Urothelium cell line (cell line): ENCODE measurements at regions not wholly inside any gene's neighbourhood (a gene's known extent, or its start where the extent isn't known, plus 50 kb on each side); places are given as distances from the start of the nearest gene placed in this dataset.
A peak's percentile ranks its signal among the peaks of the same experiment; 100 is the strongest.

Experiments
- DNase-seq: peaks from one replicate; pipeline ENCODE4 v3.0.0; 2011; ENCODE audit warnings: low spot score, mixed read lengths
- FAIRE-seq: peaks from 2 replicates; lab custom pipeline; 2011; peaks lifted over from hg19 to GRCh38; lab: Jason Lieb, UNC

- FAIRE-seq (no peak), DNase-seq (peak; percentile 59)
Observed at GRCh38 chr6:169961772-169962561, 210.5 kb downstream of the ERMARD start.

GRCh38 chr6:169960886-169961611 lies 209.6 kb downstream of the ERMARD start:
- FAIRE-seq (no peak), DNase-seq (no peak)

DNA sequence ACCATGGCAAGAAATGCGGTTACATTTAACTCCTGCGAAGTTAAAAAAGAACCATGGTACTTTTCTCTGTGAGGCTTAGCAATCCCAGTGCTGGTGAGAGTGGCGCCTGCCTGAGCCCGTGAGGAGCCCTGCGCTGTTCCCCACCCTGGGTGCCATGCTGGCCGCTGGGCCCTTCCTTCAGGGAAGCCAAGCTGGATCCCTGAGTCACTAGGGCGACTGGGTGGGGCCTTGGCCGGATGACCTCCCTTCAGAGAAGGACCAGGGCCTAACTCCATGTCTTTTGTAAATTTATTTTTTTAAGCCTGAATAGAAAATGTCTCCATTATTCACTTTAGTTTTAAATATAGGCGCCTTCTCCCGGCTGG lies 209.1 kb downstream of the ERMARD start:
- DNase-seq, result no peak
- no peak for FAIRE-seq

DNA sequence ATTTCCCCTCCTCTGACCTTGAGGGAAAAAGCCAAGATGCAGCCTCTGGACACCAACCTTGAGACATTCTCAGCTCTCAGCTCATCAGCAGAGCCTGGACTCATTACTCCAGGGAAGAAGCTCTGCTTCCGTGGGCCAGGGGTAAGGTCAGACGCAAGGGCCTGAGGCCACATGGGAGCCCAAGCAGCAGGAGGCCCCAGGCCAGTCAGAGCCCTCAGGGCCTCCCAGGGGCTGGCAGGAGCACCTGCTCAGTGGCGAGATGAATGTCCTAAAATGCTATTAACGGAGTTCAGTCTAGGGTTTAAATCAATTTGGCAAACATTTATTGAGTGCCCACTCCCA lies 208.6 kb downstream of the ERMARD start:
- FAIRE-seq, result no peak
- no peak for DNase-seq

DNA sequence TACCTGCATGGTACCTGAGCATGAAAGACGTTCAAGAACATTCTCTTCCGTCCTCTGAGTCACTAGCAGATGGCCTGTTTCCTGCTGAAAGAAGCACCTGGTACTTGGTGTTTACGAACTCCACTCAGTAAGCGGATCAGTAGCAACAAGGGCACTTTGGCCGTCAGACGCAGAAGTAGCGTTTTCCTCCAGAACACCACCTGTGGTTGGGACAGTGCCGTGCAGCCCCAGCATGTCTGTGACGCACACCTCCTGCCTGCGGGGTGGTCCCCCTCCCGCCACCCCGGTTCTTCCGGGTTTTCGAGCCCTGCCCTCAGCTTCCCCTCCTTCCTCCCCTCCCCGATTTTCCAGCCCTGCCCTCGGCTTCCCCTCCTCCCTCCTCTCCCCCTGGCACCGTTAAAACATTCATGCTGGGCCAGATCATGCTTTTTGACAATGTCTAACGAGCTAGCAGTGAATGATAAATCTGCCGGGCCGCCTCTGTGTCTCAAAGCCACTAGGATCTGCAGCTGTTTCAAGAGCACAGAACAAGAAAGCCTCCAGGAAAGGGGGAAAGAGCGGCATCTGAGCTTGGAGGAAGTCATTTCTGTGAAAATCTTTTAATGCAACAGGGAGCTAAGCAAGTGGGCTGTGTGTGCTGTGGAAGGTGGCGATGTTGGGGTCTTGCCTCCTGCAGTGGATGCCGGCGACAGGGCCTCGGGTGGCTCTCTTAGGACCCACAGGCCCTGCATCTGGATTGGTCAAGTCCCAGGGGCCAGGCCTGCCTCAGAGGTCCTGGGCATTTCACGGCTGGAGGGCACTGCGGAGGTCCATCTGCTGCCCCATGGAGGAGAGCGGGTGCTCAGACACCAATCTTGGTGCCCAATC lies 207.9 kb downstream of the ERMARD start:
- DNase-seq (no peak), FAIRE-seq (no peak)

GRCh38 chr6:169958510-169958909 lies 207.1 kb downstream of the ERMARD start:
- no peak for DNase-seq
- no peak for FAIRE-seq

- no peak for FAIRE-seq
Observed at GRCh38 chr6:169957351-169957963, 206.0 kb downstream of the ERMARD start.

DNA sequence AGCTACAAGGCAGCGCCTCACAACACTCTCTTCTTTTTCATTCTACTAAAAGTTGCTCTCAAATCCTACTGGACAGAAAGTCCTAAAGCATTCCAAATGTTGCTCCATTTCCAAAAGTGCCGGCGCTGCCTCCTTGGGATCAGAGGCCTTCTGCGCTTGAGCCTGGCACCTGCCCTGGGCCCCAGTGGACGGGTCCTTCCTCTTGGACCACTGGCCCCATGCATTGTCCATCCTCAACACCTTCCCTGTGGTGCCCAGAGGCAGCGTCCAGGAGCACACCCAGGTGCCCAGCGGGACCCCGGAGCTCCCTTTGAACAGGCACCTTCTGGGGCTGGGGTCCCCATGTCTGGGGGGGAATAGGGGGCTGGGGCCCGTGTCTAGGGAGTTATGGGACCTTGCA lies 205.2 kb downstream of the ERMARD start:
- FAIRE-seq, result no peak
- DNase-seq, result no peak

More at GRCh38 chr6:169957351-169957963, 206.0 kb downstream of the ERMARD start:
- DNase-seq, result no peak

DNA sequence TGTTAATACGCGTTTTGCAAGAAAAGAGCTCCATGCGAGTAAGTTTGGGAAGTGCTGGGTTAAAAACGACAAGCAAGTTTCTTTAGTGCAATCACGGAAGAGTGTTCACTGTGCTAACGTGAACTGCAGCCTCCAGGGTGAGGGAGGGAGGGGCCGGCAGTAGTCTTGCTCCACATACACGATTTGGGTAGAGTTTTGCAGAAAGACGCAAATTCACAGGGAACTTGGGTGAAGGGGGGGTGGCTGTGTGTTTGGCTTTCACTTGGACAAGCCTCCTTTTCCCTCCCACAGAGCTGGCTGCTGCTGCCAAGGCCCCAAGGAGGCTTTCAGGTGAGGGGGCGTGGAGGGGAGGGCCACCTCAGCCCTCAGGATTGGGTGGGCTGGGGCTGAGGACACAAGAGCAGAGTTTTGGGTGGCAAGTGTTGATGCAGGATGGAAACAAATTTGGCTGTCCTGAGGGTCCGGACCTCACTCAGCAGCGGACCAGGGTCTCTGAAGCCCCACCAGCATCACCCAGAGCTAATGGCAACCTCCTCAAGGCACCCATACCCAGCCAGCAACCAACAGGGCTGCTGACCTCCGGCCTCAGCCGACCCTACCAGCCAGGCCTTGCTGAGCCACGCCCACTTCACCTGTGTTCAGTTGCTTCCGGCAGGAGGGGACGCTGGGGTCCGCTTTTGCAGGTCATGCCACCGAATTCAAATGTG lies 204.5 kb downstream of the ERMARD start:
- DNase-seq, result no peak
- no peak for FAIRE-seq

GRCh38 chr6:169954977-169955376 lies 203.6 kb downstream of the ERMARD start:
- DNase-seq (no peak), FAIRE-seq (no peak)

- FAIRE-seq (no peak), DNase-seq (no peak)
Observed at GRCh38 chr6:169953686-169954085, 202.3 kb downstream of the ERMARD start.

DNA sequence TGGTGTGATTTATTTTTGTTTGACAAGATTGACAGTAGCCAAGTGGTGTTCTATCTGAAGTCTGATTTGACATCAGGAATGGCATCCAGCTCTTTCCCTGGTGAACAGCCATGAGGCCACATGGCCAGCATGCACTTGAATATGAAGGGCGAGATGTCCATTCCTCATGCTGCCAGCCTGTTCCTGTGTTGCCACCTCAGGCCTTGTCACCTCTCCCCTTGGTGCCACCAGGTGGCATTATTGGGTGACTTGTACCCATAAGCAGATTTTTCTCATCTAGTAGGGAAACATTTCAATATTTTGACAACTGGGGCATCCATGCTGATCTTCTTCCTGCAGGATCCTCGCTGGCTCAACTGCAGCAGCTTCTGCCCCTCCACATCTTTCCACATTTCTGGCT lies 199.1 kb downstream of the ERMARD start:
- no peak for FAIRE-seq

GRCh38 chr6:169949511-169950097 lies 198.2 kb downstream of the ERMARD start:
- DNase-seq, result no peak
- no peak for FAIRE-seq

More for the DNA sequence above, 199.1 kb downstream of the ERMARD start:
- no peak for DNase-seq

DNA sequence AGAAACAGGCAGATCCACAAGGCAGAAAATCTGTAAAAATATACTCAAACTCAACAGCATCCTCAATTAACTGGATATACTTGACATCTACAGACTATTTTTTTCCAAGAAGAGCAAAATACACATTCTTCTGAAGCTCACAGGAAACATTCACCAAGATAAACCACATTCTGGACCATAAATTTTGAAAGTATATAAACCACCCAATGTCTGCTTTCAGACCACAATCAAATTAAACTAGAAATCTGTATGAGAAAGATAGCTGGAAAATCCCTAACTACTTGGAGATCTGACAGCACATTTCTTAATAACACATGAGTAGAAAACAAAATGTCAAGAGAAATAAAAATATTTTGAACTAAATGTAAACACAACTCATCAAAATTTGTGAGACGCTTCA lies 195.5 kb downstream of the ERMARD start:
- no peak for DNase-seq
- FAIRE-seq, result no peak

DNA sequence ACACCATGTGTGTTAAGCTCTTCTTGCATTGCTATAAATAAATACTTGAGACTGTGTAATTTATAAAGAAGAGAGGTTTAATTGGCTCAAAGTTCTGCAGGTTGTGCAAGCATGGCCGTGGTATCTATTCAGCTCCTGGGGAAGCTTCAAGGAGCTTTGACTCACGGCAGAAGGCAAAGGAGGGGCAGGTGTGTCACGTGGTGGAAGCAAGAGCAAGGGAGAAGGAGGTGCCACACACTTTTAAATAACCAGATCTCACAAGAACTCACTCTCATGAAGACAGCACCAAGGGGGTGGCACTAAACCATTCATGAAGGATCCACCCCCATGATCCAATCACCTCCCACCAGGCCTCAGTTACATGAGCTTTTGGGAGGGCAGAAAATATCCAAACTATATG lies 193.7 kb downstream of the ERMARD start:
- no peak for DNase-seq
- no peak for FAIRE-seq

- no peak for DNase-seq
- FAIRE-seq, result no peak
Observed at GRCh38 chr6:169944415-169944814, 193.0 kb downstream of the ERMARD start.

DNA sequence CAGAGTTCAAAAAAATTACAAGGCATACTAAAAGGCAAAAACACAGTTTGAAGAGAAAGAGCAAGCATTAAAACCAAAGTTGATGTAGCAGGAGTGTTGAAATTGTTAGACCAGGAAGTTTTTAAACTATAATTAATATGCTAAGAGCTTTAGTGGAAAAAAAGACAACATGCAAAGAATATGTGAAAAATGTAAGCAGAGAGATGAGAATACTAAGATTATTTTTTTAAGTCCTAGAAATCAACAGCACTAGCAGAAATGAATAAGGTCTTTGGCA lies 192.6 kb downstream of the ERMARD start:
- DNase-seq (no peak), FAIRE-seq (no peak)

DNA sequence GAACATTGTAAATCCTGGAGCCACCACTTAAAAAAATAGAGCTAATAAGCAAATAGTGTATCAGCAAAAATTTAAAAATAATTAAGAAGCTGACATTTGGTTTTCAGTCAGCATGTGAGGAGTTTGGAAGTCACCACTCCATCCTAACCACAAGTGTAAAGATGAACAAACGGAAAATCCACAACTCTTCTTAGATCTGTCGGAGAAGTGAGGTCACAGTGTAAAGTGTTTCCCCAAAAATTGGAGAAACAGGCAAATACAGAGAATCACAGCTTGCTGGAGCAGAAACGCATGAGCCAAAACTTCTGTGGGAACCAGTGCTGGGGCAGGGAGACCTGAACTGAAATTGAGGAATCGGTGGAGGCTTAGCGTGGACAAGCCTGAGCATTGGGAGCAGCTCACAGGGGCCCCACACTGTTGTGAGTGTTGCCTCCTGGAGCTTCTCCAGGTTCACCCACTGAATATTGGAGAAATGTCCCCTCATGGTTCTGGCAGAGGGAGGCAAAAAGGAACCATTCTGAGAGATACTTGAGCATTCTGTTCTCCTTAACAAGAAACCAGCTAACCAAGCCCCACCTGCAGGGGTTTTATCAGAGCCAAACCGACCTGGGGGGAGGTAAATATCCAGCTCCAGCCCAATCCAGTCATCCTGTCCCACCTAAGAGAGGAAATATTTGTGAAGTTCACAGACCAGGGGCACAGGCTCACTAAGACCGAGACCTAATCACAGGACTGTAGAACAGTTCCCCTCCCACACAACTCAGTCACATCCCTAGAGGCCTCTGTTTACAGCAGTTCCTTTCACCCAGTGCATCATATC lies 192.0 kb downstream of the ERMARD start:
- DNase-seq, result no peak
- no peak for FAIRE-seq

DNA sequence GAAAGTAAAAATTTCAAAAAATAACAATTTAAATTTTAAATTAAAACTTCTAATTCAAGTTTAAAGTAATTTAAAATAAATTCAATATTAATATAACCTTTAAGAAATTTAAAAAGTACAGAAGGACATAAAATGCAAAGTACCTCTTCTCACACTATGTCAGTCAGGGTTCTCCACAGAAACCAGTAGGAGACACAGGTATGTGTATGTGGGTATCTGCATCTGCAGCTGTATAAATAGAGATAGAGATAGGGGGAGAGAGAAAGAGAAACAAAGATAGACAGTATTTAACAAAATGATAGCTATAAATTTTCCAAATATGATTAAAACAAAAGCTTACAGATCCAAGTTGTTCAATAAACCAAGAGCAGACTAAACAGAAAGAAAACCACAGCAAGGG lies 190.8 kb downstream of the ERMARD start:
- FAIRE-seq (no peak), DNase-seq (no peak)
